Keratinocyte (primary cell): ENCODE measurements at regions not wholly inside any gene's neighbourhood (a gene's known extent, or its start where the extent isn't known, plus 50 kb on each side); places are given as distances from the start of the nearest gene placed in this dataset.

ENCODE experiments used
- DNase-seq: peaks from one replicate; pipeline ENCODE4 v3.0.0-alpha.2; 2011; ENCODE audit warnings: low read depth, missing footprints, low spot score
- FAIRE-seq: peaks from 2 replicates; lab custom pipeline; 2011; peaks lifted over from hg19 to GRCh38; lab: Jason Lieb, UNC
- H2AFZ ChIP-seq: 2 replicates; pipeline ENCODE4 v1.6.0; 2012; ENCODE audit warnings: low read length, control low read depth, inconsistent platforms; ENCODE audit not compliant: control insufficient read depth
- H3K27ac ChIP-seq: 2 replicates; pipeline ENCODE4 v1.5.1; 2011; ENCODE audit warnings: low read length; ENCODE audit not compliant: control insufficient read depth, insufficient read depth
- H3K27me3 ChIP-seq: 3 replicates; pipeline ENCODE4 v1.6.0; 2011; ENCODE audit warnings: low read length; ENCODE audit not compliant: control insufficient read depth, insufficient read depth; ENCODE audit errors: extremely low read depth
- H3K36me3 ChIP-seq, 2 experiments: 2 replicates in 1 of 2; 3 replicates in 1 of 2; pipeline ENCODE4 v1.5.1; 2011; ENCODE audit warnings: low read length in 2 of 2, mild to moderate bottlenecking in 1 of 2; ENCODE audit not compliant: control insufficient read depth in 2 of 2, insufficient read depth in 2 of 2; ENCODE audit errors: extremely low read depth in 1 of 2
- H3K4me1 ChIP-seq: 3 replicates; pipeline ENCODE4 v1.5.1; 2011; ENCODE audit warnings: low read length; ENCODE audit not compliant: control insufficient read depth, insufficient read depth; ENCODE audit errors: extremely low read depth
- H3K4me2 ChIP-seq: 3 replicates; pipeline ENCODE4 v1.6.0; 2011; ENCODE audit warnings: low read depth, low read length; ENCODE audit not compliant: control insufficient read depth, insufficient read depth; ENCODE audit errors: extremely low read depth
- H3K4me3 ChIP-seq, 3 experiments: fragments of 200-600 bp in 1 of 3; sonication (generic) in 1 of 3; 2 replicates in 2 of 3; 3 replicates in 1 of 3; pipeline ENCODE4 v1.5.1; 2011 to 2016; ENCODE audit warnings: low read length in 3 of 3, mild to moderate bottlenecking in 3 of 3, control low read depth in 2 of 3, inconsistent platforms in 1 of 3, low read depth in 1 of 3, mixed read lengths in 1 of 3, mixed run types in 1 of 3, moderate library complexity in 1 of 3; ENCODE audit not compliant: control insufficient read depth in 2 of 3, insufficient read depth in 2 of 3; ENCODE audit errors: extremely low read depth in 1 of 3
- H3K79me2 ChIP-seq: 2 replicates; pipeline ENCODE4 v1.6.0; 2012; ENCODE audit warnings: low read length; ENCODE audit not compliant: control insufficient read depth, insufficient read depth
- H3K9ac ChIP-seq: 3 replicates; pipeline ENCODE4 v1.6.0; 2011; ENCODE audit warnings: low read length; ENCODE audit not compliant: control insufficient read depth, insufficient read depth; ENCODE audit errors: extremely low read depth
- H3K9me1 ChIP-seq: 3 replicates; pipeline ENCODE4 v1.6.0; 2011; ENCODE audit warnings: low read length; ENCODE audit not compliant: control insufficient read depth, insufficient read depth; ENCODE audit errors: extremely low read depth
- H3K9me3 ChIP-seq: 2 replicates; pipeline ENCODE4 v1.5.1; 2012; ENCODE audit warnings: low read depth, low read length; ENCODE audit not compliant: control insufficient read depth
- H4K20me1 ChIP-seq: 3 replicates; pipeline ENCODE4 v1.6.0; 2011; ENCODE audit warnings: low read length; ENCODE audit not compliant: control insufficient read depth, insufficient read depth; ENCODE audit errors: extremely low read depth
- EZH2 ChIP-seq: IDR thresholded peaks from one replicate; pipeline ENCODE4 v1.6.1; 2012; ENCODE audit warnings: inconsistent platforms, mild to moderate bottlenecking, low read length, moderate library complexity
- dilution Hi-C: fragments of 300-500 bp; cut with MboI; formaldehyde crosslinking; loops from one replicate; pipeline ENCODE4 v1.7.0; 2020; ENCODE audit warnings: low sequenced_read_pairs; ENCODE audit not compliant: extremely low pct_ligation_motif_present
- TF ChIP-seq, protein P1 (sequence below), 3 experiments: IDR thresholded peaks in 1 of 3; conservative IDR thresholded peaks in 1 of 3; optimal IDR thresholded peaks in 1 of 3; 2 replicates in 2 of 3; 3 replicates in 1 of 3; pipeline versions ENCODE3 to v1.5.1; 2011; ENCODE audit warnings: low read length in 3 of 3, mild to moderate bottlenecking in 3 of 3, moderate library complexity in 2 of 3, control low read depth in 1 of 3, inconsistent platforms in 1 of 3; ENCODE audit not compliant: insufficient read depth in 2 of 3; ENCODE audit errors: extremely low read depth in 1 of 3

DNA sequence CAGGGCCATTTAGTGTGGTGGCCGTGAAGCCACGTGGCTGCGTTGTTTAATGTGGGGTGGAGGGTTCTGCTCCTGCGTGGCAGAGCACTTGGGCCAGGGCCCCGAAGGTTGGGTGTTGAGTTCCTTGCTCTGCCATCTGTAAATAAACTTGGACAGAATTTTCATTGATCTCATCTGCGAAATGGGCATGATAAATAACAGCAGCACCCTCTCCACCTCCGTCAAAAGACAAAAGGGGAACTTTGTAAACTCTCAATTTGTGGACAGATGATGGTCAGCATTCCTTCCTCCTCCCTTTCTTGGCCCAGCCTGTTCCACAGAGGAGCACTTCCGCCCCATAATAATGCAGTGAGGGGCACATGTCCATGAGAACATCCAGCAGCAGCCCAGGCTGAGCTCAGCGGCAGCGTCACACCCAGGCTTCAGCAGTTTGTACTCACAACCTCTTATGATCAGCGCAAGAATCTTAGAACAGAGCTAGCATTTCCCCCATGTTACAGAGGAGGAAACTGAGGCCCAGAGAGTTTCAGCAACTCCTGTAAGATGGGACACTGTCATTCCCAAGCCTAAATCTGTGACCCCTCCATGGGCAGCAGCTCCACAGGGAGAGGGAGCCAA lies 874.5 kb downstream of the BRD1 start:
- Histone ChIP-seq H3K36me3 (no peaks in the 10 kb centered on the region), H3K4me2 (no peak overlapping the region), H4K20me1 (no peaks in the 10 kb centered on the region), H3K9me3 (peaks cover 8% of the 10 kb centered on the region), H2AFZ (no peak overlapping the region), H3K27ac (no peak overlapping the region), H3K9me1 (no peaks in the 10 kb centered on the region), H3K27me3 (no peaks in the 10 kb centered on the region), H3K4me1 (no peaks in the 10 kb centered on the region), H3K79me2 (no peaks in the 10 kb centered on the region), H3K4me3 (no peak overlapping the region), H3K9ac (no peak overlapping the region)
- no peak for DNase-seq
- TF ChIP-seq, protein P1, sequence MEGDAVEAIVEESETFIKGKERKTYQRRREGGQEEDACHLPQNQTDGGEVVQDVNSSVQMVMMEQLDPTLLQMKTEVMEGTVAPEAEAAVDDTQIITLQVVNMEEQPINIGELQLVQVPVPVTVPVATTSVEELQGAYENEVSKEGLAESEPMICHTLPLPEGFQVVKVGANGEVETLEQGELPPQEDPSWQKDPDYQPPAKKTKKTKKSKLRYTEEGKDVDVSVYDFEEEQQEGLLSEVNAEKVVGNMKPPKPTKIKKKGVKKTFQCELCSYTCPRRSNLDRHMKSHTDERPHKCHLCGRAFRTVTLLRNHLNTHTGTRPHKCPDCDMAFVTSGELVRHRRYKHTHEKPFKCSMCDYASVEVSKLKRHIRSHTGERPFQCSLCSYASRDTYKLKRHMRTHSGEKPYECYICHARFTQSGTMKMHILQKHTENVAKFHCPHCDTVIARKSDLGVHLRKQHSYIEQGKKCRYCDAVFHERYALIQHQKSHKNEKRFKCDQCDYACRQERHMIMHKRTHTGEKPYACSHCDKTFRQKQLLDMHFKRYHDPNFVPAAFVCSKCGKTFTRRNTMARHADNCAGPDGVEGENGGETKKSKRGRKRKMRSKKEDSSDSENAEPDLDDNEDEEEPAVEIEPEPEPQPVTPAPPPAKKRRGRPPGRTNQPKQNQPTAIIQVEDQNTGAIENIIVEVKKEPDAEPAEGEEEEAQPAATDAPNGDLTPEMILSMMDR (optimal IDR thresholded peaks at IDR 0.05 in 1 of 3, IDR thresholded peaks at IDR 0.05 in 1 of 3, conservative IDR thresholded peaks at IDR 0.05 in 1 of 3; ENCODE audit: extremely low read depth in 1 of 3, insufficient read depth in 2 of 3, low read length in 3 of 3), result no peak
- no peak for FAIRE-seq
- dilution Hi-C loops, result no loop called here

DNA sequence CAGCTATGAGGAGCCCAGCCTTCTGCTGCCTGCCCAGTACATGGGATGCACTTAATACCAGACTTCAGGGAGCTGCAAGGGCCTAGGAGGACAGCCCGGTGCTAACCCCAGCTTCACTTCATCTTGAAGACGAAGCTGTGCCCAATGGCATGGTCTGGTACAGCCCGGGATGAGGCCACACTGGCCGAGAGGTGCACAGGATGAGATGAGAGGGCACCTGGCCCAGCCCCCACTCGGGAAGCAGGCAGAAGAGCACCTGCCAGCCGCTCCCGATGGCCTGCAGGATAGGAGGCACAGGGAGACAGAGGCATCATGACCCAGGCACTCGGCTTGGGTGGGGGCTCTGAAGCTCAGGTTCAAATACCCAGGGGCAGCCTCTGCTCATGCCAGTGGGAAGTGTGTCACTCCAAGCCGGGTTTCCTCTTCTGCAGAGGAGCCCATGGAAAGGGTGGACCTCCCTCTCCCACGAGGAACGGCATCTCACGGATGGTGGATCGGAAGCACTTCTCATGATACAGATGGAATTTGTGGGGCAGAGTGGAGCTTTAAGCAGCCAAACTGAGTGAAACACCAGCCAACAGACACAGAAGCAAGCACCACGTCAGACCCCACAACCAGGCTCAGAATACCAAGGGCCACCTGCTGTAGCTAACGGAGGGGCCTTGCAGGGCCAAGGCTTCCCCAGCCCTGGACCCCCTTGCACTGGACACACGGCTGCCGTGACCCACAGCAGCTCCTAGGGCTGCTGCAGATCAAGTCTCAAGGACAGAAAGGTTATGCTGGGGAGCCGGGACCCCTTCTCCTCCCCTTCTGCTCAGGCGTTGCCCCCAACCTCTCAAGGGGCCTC lies 875.2 kb downstream of the BRD1 start:
- DNase-seq (no peak), FAIRE-seq (no peak)
- dilution Hi-C loops, result no loop called here
- H3K4me3 ChIP-seq, result no peak overlapping the region
- H3K27ac ChIP-seq, result no peak overlapping the region
- H3K36me3 ChIP-seq, result no peaks in the 10 kb centered on the region
- H3K9me3 ChIP-seq, result peaks cover 8% of the 10 kb centered on the region
- H3K4me1 ChIP-seq, result no peaks in the 10 kb centered on the region
- H2AFZ ChIP-seq, result no peak overlapping the region
- H3K79me2 ChIP-seq, result no peaks in the 10 kb centered on the region
- H3K9ac ChIP-seq, result no peak overlapping the region
- no peaks in the 10 kb centered on the region for H4K20me1 ChIP-seq
- TF ChIP-seq, protein P1 (optimal IDR thresholded peaks at IDR 0.05 in 1 of 3, IDR thresholded peaks at IDR 0.05 in 1 of 3, conservative IDR thresholded peaks at IDR 0.05 in 1 of 3; ENCODE audit: extremely low read depth in 1 of 3, insufficient read depth in 2 of 3, low read length in 3 of 3), result no peak
- no peak for TF ChIP-seq EZH2
- H3K27me3 ChIP-seq, result no peaks in the 10 kb centered on the region
- no peaks in the 10 kb centered on the region for H3K9me1 ChIP-seq
- H3K4me2 ChIP-seq, result no peak overlapping the region
